ENCODE measurements at regions not wholly inside any gene's neighbourhood (a gene's known extent, or its start where the extent isn't known, plus 50 kb on each side); places are given as distances from the start of the nearest gene placed in this dataset.

DNA sequence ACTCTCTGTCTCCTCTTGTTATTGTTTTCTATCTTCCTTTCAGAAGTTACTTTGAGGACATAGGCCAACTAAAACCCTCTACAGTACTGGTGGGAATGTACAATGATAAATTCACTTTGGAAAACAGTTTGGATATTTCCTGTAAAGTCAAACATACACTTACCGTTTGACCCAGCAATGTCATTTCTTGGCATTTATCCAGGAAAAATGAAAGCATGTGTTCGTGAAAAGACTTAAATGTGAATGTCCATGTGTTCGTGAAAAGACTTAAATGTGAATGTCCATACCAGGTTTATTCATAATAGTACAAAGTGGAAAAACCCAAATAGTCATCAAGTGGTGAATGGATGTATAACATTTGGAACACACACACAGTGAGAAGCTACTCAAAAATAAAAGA lies 361.5 kb upstream of the DPH6 start:
- no peaks in the 10 kb centered on the region for H4K20me1 ChIP-seq (ENCODE audit: insufficient read depth)
- no TSS peak for BruUV-seq (replicated peaks)
- H3K4me3 ChIP-seq (replicated peaks in 1 of 2; ENCODE audit: low read depth in 1 of 2, low read length in 2 of 2): no peak overlapping the region
- CTCF ChIA-PET: no interaction called here
- no peak for ATAC-seq
- intact Hi-C loops (cut with micrococcal nuclease): no loop called here
- no peaks in the 10 kb centered on the region for H3K9me2 ChIP-seq (ENCODE audit: insufficient read depth)
- no peak overlapping the region for H3K27ac ChIP-seq (ENCODE audit: low read depth, low read length)
- no peaks in the 10 kb centered on the region for H3K27me3 ChIP-seq (ENCODE audit: insufficient read depth, low read length)
- no peak overlapping the region for H3K4me2 ChIP-seq (ENCODE audit: low read length)
- no peak overlapping the region for H3K9ac ChIP-seq (ENCODE audit: low read length)
- RAD21 ChIA-PET (ENCODE audit: low non-redundant PET in 1 of 2, low total read pairs in 2 of 2, uncharacterized antibody in 2 of 2, unreplicated experiment in 2 of 2): no interaction called here
- H3K9me3 ChIP-seq (ENCODE audit: control insufficient read depth in 1 of 2, insufficient read depth in 1 of 2, low read depth in 1 of 2, low read length in 2 of 2): no peaks in the 10 kb centered on the region
- no peaks in the 10 kb centered on the region for H3K79me2 ChIP-seq (ENCODE audit: insufficient read depth, low read length)
- DNase-seq (ENCODE audit: low read depth, low spot score): no peak
- TF ChIP-seq TCF7L2 (IDR thresholded peaks at IDR 0.05; ENCODE audit: borderline replicate concordance, extremely low read depth, insufficient read depth, insufficient read length) (no peak), POLR2AphosphoS5 (IDR thresholded peaks at IDR 0.05; ENCODE audit: low read depth, low read length) (no peak), CEBPB (IDR thresholded peaks at IDR 0.05; ENCODE audit: low read depth) (no peak), ELF1 (IDR thresholded peaks at IDR 0.05; ENCODE audit: borderline replicate concordance, low read depth) (no peak), JUND (IDR thresholded peaks at IDR 0.05) (no peak), SP1 (IDR thresholded peaks at IDR 0.05; ENCODE audit: low read depth) (no peak), ZNF274 (IDR thresholded peaks at IDR 0.05; ENCODE audit: low read depth, low read length) (no peak), YY1 (IDR thresholded peaks at IDR 0.05; ENCODE audit: extremely low read depth, insufficient replicate concordance, low read depth, low read length) (no peak), EZH2 (IDR thresholded peaks at IDR 0.05) (no peak)
- TF ChIP-seq, protein P1, sequence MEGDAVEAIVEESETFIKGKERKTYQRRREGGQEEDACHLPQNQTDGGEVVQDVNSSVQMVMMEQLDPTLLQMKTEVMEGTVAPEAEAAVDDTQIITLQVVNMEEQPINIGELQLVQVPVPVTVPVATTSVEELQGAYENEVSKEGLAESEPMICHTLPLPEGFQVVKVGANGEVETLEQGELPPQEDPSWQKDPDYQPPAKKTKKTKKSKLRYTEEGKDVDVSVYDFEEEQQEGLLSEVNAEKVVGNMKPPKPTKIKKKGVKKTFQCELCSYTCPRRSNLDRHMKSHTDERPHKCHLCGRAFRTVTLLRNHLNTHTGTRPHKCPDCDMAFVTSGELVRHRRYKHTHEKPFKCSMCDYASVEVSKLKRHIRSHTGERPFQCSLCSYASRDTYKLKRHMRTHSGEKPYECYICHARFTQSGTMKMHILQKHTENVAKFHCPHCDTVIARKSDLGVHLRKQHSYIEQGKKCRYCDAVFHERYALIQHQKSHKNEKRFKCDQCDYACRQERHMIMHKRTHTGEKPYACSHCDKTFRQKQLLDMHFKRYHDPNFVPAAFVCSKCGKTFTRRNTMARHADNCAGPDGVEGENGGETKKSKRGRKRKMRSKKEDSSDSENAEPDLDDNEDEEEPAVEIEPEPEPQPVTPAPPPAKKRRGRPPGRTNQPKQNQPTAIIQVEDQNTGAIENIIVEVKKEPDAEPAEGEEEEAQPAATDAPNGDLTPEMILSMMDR (IDR thresholded peaks at IDR 0.05 in 2 of 3, conservative IDR thresholded peaks at IDR 0.05 in 1 of 3; ENCODE audit: borderline replicate concordance in 1 of 3, insufficient read depth in 1 of 3, low read depth in 2 of 3, low read length in 2 of 3): no peak
- TF ChIP-seq, protein P2, sequence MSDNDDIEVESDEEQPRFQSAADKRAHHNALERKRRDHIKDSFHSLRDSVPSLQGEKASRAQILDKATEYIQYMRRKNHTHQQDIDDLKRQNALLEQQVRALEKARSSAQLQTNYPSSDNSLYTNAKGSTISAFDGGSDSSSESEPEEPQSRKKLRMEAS (IDR thresholded peaks at IDR 0.05): no peak
- TF ChIP-seq, protein P3, sequence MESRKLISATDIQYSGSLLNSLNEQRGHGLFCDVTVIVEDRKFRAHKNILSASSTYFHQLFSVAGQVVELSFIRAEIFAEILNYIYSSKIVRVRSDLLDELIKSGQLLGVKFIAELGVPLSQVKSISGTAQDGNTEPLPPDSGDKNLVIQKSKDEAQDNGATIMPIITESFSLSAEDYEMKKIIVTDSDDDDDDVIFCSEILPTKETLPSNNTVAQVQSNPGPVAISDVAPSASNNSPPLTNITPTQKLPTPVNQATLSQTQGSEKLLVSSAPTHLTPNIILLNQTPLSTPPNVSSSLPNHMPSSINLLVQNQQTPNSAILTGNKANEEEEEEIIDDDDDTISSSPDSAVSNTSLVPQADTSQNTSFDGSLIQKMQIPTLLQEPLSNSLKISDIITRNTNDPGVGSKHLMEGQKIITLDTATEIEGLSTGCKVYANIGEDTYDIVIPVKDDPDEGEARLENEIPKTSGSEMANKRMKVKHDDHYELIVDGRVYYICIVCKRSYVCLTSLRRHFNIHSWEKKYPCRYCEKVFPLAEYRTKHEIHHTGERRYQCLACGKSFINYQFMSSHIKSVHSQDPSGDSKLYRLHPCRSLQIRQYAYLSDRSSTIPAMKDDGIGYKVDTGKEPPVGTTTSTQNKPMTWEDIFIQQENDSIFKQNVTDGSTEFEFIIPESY (IDR thresholded peaks at IDR 0.05; ENCODE audit: extremely low read depth, insufficient replicate concordance, low read length): no peak
- TF ChIP-seq, protein P4, sequence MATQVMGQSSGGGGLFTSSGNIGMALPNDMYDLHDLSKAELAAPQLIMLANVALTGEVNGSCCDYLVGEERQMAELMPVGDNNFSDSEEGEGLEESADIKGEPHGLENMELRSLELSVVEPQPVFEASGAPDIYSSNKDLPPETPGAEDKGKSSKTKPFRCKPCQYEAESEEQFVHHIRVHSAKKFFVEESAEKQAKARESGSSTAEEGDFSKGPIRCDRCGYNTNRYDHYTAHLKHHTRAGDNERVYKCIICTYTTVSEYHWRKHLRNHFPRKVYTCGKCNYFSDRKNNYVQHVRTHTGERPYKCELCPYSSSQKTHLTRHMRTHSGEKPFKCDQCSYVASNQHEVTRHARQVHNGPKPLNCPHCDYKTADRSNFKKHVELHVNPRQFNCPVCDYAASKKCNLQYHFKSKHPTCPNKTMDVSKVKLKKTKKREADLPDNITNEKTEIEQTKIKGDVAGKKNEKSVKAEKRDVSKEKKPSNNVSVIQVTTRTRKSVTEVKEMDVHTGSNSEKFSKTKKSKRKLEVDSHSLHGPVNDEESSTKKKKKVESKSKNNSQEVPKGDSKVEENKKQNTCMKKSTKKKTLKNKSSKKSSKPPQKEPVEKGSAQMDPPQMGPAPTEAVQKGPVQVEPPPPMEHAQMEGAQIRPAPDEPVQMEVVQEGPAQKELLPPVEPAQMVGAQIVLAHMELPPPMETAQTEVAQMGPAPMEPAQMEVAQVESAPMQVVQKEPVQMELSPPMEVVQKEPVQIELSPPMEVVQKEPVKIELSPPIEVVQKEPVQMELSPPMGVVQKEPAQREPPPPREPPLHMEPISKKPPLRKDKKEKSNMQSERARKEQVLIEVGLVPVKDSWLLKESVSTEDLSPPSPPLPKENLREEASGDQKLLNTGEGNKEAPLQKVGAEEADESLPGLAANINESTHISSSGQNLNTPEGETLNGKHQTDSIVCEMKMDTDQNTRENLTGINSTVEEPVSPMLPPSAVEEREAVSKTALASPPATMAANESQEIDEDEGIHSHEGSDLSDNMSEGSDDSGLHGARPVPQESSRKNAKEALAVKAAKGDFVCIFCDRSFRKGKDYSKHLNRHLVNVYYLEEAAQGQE (IDR thresholded peaks at IDR 0.05; ENCODE audit: low read depth): no peak
- POLR2A ChIA-PET: no interaction called here
- no peaks in the 10 kb centered on the region for H3K4me1 ChIP-seq (ENCODE audit: control insufficient read depth in 1 of 2, insufficient read depth in 2 of 2, low read length in 2 of 2)
- H2AFZ ChIP-seq (ENCODE audit: low read depth, low read length, poor library complexity, severe bottlenecking): no peak overlapping the region
- H3K36me3 ChIP-seq (ENCODE audit: control insufficient read depth in 1 of 2, insufficient read depth in 2 of 2, low read length in 2 of 2): no peaks in the 10 kb centered on the region

Measured in HCT116 (cell line).